Gastroesophageal sphincter (tissue), 4 donors: ENCODE measurements at regions not wholly inside any gene's neighbourhood (a gene's known extent, or its start where the extent isn't known, plus 50 kb on each side); places are given as distances from the start of the nearest gene placed in this dataset.
"Not testable (repeated sequence)": the region's sequence is repeated elsewhere in the genome, so short reads cannot be mapped to it uniquely, and the experiment has no call there.

Experiments
- ATAC-seq: fragments of 150-250 bp; one replicate; pipeline ENCODE4 v1.9.1; 2016; ENCODE audit warnings: mild to moderate bottlenecking, moderate library complexity
- H3K27ac ChIP-seq, 4 donors: fragments of 200-600 bp; sonication (generic) in 3 of 4; 1 replicate in 3 of 4; 2 replicates in 1 of 4; pipeline ENCODE4 v1.5.1; 2016 to 2019
- H3K27me3 ChIP-seq: fragments of 200-600 bp; sonication (generic); one replicate; pipeline ENCODE4 v1.5.1; 2019
- H3K36me3 ChIP-seq, 2 donors: fragments of 200-600 bp; sonication (generic); one replicate each; pipeline ENCODE4 v1.5.1; 2019; ENCODE audit warnings: control low read depth in 1 of 2
- H3K4me1 ChIP-seq, 3 donors: fragments of 200-600 bp; sonication (generic); 1 replicate in 2 of 3; 2 replicates in 1 of 3; pipeline ENCODE4 v1.5.1; 2016 to 2019; ENCODE audit warnings: control low read depth in 2 of 3
- H3K4me3 ChIP-seq, 2 donors: fragments of 200-600 bp; sonication (generic); one replicate each; pipeline ENCODE4 v1.5.1; 2019; ENCODE audit warnings: mild to moderate bottlenecking in 1 of 2, moderate library complexity in 1 of 2
- H3K9me3 ChIP-seq, 3 donors: fragments of 200-600 bp; sonication (generic); one replicate each; pipeline ENCODE4 v1.5.1; 2017 to 2019; ENCODE audit warnings: control low read depth in 2 of 3
- EP300 ChIP-seq: sonication (generic); formaldehyde crosslinking; IDR thresholded peaks from one replicate; pipeline ENCODE4 v1.6.1; 2017; ENCODE audit warnings: antibody characterized with exemption, mild to moderate bottlenecking
- POLR2A ChIP-seq, 2 donors: fragments of 450-650 bp; IDR thresholded peaks; one replicate each; pipeline ENCODE4 v1.6.1; 2017; ENCODE audit warnings: antibody characterized with exemption in 2 of 2, mild to moderate bottlenecking in 2 of 2, moderate library complexity in 1 of 2
- POLR2AphosphoS5 ChIP-seq: sonication (generic); formaldehyde crosslinking; IDR thresholded peaks from one replicate; pipeline ENCODE4 v1.6.1; 2017; ENCODE audit warnings: antibody characterized with exemption
- WGBS, 2 donors: methylation state at CpG; one replicate each; pipeline ENCODE4 v1.1.5; 2018; ENCODE audit warnings: low coverage in 1 of 2; 5-methylcytosine and 5-hydroxymethylcytosine counted together
- TF ChIP-seq, protein P1 (sequence below), 4 experiments: fragments of 200-600 bp in 2 of 4; fragments of 450-650 bp in 2 of 4; sonication (generic) in 1 of 4; IDR thresholded peaks; one replicate each; pipeline ENCODE4 v1.5.1; 2017 to 2019; ENCODE audit warnings: antibody characterized with exemption in 4 of 4, mild to moderate bottlenecking in 2 of 4, moderate library complexity in 2 of 4

DNA sequence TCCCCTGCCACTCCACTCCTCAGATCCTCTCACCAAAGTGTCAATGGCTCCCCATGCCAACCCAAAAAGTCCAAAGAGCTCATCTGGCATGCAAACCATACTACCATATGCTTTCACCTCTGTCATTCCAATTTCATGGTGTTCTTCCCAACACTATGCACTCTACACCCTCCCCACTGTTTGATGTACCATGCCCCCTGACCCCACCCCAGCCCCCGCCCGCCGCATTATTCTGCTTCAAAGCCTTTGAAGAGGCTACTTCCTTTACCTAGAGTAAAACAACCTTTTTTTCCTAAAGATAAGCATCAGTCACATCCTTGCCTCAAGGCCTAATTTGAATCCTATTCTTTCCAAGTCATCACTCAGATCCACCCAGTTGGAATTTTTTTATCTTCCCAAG, 226.3 kb downstream of the DEPDC1B start:
- ATAC-seq = no peak
- Histone ChIP-seq H3K36me3 (no peaks in the 10 kb centered on the region), H3K9me3 (peaks cover 0 to 9% (median 0%) of the 10 kb centered on the region in 3 donors), H3K27ac (no peak overlapping the region), H3K27me3 (no peaks in the 10 kb centered on the region), H3K4me3 (no peak overlapping the region), H3K4me1 (peaks cover 0 to 4% (median 0%) of the 10 kb centered on the region in 3 donors)
- TF ChIP-seq POLR2A (IDR thresholded peaks at IDR 0.05) (no peak), EP300 (no peak), POLR2AphosphoS5 (no peak)
- TF ChIP-seq, protein P1, sequence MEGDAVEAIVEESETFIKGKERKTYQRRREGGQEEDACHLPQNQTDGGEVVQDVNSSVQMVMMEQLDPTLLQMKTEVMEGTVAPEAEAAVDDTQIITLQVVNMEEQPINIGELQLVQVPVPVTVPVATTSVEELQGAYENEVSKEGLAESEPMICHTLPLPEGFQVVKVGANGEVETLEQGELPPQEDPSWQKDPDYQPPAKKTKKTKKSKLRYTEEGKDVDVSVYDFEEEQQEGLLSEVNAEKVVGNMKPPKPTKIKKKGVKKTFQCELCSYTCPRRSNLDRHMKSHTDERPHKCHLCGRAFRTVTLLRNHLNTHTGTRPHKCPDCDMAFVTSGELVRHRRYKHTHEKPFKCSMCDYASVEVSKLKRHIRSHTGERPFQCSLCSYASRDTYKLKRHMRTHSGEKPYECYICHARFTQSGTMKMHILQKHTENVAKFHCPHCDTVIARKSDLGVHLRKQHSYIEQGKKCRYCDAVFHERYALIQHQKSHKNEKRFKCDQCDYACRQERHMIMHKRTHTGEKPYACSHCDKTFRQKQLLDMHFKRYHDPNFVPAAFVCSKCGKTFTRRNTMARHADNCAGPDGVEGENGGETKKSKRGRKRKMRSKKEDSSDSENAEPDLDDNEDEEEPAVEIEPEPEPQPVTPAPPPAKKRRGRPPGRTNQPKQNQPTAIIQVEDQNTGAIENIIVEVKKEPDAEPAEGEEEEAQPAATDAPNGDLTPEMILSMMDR (IDR thresholded peaks at IDR 0.05) = no peak
- 71 to 100% methylated on average over 1 to 3 of the region's 3 CpGs for WGBS, 2 donors

DNA sequence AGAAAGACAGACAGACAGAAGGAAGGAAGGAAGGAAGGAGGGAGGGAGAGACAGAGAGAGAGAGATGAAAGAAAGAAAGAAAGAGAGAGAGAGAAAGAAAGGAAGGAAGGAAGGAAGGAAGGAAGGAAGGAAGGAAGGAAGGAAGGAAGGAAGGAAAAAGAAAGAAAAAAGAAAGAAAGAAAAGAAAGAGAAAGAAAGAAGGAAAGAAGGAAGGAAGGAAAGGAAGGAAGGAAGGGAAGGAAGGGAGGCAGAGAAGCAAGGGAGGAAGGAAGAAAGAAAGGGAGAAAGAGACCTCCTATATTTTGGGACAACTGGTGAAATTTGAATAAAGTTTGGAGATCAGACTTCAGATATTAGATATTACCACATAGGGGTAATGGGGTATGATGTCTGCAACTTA, 226.9 kb downstream of the DEPDC1B start:
- H3K27me3 ChIP-seq, H3K4me1 ChIP-seq, ATAC-seq, H3K36me3 ChIP-seq, H3K27ac ChIP-seq, H3K9me3 ChIP-seq, H3K4me3 ChIP-seq: not testable (repeated sequence)

DNA sequence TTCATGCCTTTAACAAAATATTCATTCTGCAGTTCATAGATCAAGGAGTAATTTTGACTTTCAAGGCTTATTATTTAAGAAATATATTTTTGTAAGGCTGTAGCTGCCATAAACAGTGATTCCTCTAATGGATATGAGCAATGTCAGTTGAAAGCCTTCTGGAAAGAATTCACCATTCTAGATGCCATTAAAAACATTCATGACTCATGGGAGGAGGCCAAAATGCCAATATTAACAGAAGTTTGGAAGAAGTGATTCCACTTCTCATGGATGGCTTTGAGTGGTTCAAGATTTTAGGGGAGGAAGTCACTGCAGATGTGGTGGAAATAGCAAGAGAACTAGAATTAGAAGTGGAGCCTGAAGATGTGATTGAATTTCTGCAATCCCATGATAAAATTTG, 229.1 kb downstream of the DEPDC1B start:
- no peak overlapping the region for H3K27ac ChIP-seq
- no peak for ATAC-seq

DNA sequence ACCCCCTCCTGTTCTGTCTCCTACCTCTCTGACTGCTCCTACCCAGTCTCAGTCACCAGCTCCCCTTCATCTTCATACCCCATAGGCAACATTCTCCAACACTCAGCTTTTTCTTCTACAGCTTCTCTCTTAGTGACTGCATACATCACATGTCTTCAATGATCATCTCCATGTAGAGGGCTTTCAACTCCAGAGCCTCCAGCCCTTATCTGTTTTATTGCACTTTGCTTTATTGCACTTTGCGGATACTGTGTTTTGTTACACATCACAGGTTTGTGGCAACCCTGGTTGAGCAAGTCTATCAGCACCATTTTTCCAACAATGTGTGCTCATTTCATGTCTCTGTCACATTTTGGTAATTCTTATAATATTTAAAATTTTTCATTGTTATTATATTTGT, 230.7 kb downstream of the DEPDC1B start:
- 93% methylated on average over 1 of the region's 1 CpG; no CpG with 5 or more reads in 1 of the 2 donors for WGBS, 2 donors

More for the DNA sequence above, 229.1 kb downstream of the DEPDC1B start:
- no peaks in the 10 kb centered on the region for H3K27me3 ChIP-seq
- no peak overlapping the region for H3K4me3 ChIP-seq
- H3K4me1 ChIP-seq = peaks cover 0 to 6% (median 0%) of the 10 kb centered on the region in 3 donors
- no peak for TF ChIP-seq POLR2AphosphoS5
- TF ChIP-seq EP300 = no peak
- TF ChIP-seq, protein P1 (IDR thresholded peaks at IDR 0.05) = no peak
- TF ChIP-seq POLR2A (IDR thresholded peaks at IDR 0.05) = no peak
- no peaks in the 10 kb centered on the region for H3K36me3 ChIP-seq
- H3K9me3 ChIP-seq = peaks cover 0 to 9% (median 0%) of the 10 kb centered on the region in 3 donors

DNA sequence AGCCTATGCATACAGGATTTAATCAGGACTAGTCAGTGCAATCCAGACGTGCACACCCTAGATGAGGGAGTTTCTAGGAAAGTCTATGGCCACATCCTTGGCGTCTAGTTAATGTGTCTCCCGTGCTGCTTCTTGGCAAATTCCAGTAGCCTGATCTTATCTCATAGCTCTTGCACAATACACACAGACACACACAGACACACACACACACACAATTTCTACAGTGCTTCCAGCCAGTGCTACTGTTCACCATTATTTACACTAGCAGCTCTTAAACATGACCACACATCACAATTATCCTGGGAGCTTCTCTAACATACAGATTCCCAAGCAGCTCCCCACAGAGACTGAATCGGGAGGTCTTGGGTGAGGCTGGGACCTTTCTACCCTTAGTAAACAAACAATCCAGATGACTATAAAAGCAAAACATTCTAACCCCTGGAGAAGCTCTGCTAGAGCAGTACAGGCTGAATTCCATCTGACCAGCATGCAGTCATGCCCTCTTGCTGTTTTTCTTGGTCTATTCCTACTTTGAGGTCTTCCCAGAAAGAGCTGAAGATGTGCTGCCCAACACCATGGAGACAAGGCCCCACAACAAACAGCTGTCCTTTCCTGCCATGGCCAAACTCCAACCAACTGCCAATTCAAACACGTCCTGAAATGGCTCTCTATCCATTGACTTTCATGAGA, 236.6 kb downstream of the DEPDC1B start:
- WGBS, 2 donors = 39 to 78% methylated on average over 3 to 4 of the region's 5 CpGs
- Histone ChIP-seq H3K9me3 (no peaks in the 10 kb centered on the region), H3K27ac (no peak overlapping the region), H3K27me3 (no peaks in the 10 kb centered on the region), H3K4me1 (peaks cover 0 to 11% (median 0%) of the 10 kb centered on the region in 3 donors), H3K36me3 (no peaks in the 10 kb centered on the region), H3K4me3 (no peak overlapping the region)
- no peak for ATAC-seq
- TF ChIP-seq POLR2AphosphoS5 (no peak), POLR2A (IDR thresholded peaks at IDR 0.05) (no peak), EP300 (no peak)

More for the DNA sequence above, 230.7 kb downstream of the DEPDC1B start:
- Histone ChIP-seq H3K4me3 (no peak overlapping the region), H3K9me3 (peaks cover 0 to 9% (median 0%) of the 10 kb centered on the region in 3 donors), H3K27ac (no peak overlapping the region), H3K4me1 (peaks cover 0 to 6% (median 0%) of the 10 kb centered on the region in 3 donors), H3K27me3 (no peaks in the 10 kb centered on the region), H3K36me3 (no peaks in the 10 kb centered on the region)
- TF ChIP-seq EP300 (no peak), POLR2A (IDR thresholded peaks at IDR 0.05) (no peak)
- no peak for ATAC-seq

DNA sequence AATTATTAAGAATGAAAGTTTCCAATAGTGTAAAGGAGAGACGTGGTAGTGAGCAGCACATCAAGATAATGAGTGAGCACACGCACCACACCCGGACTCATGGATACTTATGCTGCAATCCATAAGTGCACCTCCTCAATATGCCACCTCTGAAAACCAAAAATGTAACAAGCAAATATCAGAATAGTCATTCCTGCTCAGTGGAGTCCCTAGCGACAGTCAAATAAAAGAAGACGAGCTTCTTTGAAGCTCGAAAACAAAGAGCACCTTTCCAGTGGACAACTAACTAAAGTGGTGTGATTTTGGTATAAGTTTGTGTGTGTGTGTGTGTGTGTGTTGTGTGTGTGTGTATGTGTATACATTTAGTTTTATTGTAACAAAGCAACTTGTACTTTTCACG, 241.3 kb downstream of the DEPDC1B start:
- no peak for ATAC-seq
- H3K27ac ChIP-seq = no peak overlapping the region
- H3K36me3 ChIP-seq = no peaks in the 10 kb centered on the region
- WGBS, 2 donors = 62 to 82% methylated on average over 5 to 7 of the region's 7 CpGs
- H3K27me3 ChIP-seq = no peaks in the 10 kb centered on the region
- H3K4me1 ChIP-seq = peaks cover 0 to 11% (median 0%) of the 10 kb centered on the region in 3 donors
- no peaks in the 10 kb centered on the region for H3K9me3 ChIP-seq
- H3K4me3 ChIP-seq = no peak overlapping the region
- no peak for TF ChIP-seq EP300
- TF ChIP-seq POLR2A (IDR thresholded peaks at IDR 0.05) = no peak
- TF ChIP-seq, protein P1 (IDR thresholded peaks at IDR 0.05) = no peak
- TF ChIP-seq POLR2AphosphoS5 = no peak
